H1 (cell line): ENCODE measurements at regions not wholly inside any gene's neighbourhood (a gene's known extent, or its start where the extent isn't known, plus 50 kb on each side); places are given as distances from the start of the nearest gene placed in this dataset.

ENCODE experiments used
- CTCF ChIA-PET: fragments of 300-600 bp; sonication (Branson Sonifier 250); formaldehyde crosslinking; loops from one replicate; lab custom pipeline; 2021; ENCODE audit not compliant: partially characterized antibody; lab: Charles Lee
- POLR2A ChIA-PET: fragments of 300-600 bp; sonication (Branson Sonifier 250); formaldehyde crosslinking; loops from one replicate; lab custom pipeline; 2021; ENCODE audit warnings: inconsistent platforms; ENCODE audit not compliant: partially characterized antibody; lab: Charles Lee
- DNase-seq, 2 experiments: peaks; one replicate each; pipeline versions ENCODE4 v3.0.0 to v3.0.0-alpha.2; 2010 to 2022; ENCODE audit warnings: low spot score in 2 of 2, low read depth in 1 of 2, mixed read lengths in 1 of 2
- FAIRE-seq: peaks from 2 replicates; lab custom pipeline; 2011; peaks lifted over from hg19 to GRCh38; lab: Jason Lieb, UNC
- H2AFZ ChIP-seq: 2 replicates; pipeline ENCODE4 v1.8.1; 2012; ENCODE audit warnings: low read length, inconsistent platforms
- H2AK5ac ChIP-seq: 2 replicates; pipeline ENCODE4 v1.6.1; 2013; ENCODE audit warnings: low read depth, low read length
- H2BK120ac ChIP-seq: replicated peaks from 2 replicates; pipeline ENCODE3; 2013; ENCODE audit warnings: low read depth, low read length, inconsistent platforms
- H2BK12ac ChIP-seq: 2 replicates; pipeline ENCODE4 v1.6.1; 2013; ENCODE audit warnings: low read depth, low read length
- H2BK15ac ChIP-seq: 2 replicates; pipeline ENCODE4 v1.6.1; 2013; ENCODE audit warnings: low read length
- H2BK20ac ChIP-seq: 2 replicates; pipeline ENCODE4 v1.6.1; 2013; ENCODE audit warnings: low read length
- H2BK5ac ChIP-seq: 2 replicates; pipeline ENCODE4 v1.6.1; 2013; ENCODE audit warnings: low read depth, low read length
- H3K14ac ChIP-seq: 2 replicates; pipeline ENCODE4 v1.6.1; 2013; ENCODE audit warnings: inconsistent platforms; ENCODE audit not compliant: insufficient read length
- H3K18ac ChIP-seq: 2 replicates; pipeline ENCODE4 v1.6.1; 2013; ENCODE audit warnings: low read length; ENCODE audit errors: extremely low read depth
- H3K23ac ChIP-seq: 2 replicates; pipeline ENCODE4 v1.6.1; 2013; ENCODE audit warnings: inconsistent platforms; ENCODE audit not compliant: insufficient read length
- H3K23me2 ChIP-seq: 2 replicates; pipeline ENCODE4 v1.6.1; 2013; ENCODE audit warnings: low read depth, low read length
- H3K27ac ChIP-seq: 2 replicates; pipeline ENCODE4 v1.6.1; 2011; ENCODE audit warnings: low read depth, low read length, inconsistent platforms
- H3K27me3 ChIP-seq, 4 experiments: replicated peaks in 1 of 4; 1 replicate in 1 of 4; 2 replicates in 3 of 4; pipeline versions ENCODE4 v1.6.1 to v1.8.1; 2011 to 2013; ENCODE audit warnings: low read length in 3 of 4, mild to moderate bottlenecking in 3 of 4, inconsistent platforms in 2 of 4, mixed read lengths in 2 of 4, moderate library complexity in 1 of 4; ENCODE audit not compliant: control insufficient read depth in 3 of 4, insufficient read depth in 3 of 4; ENCODE audit errors: extremely low read depth in 1 of 4
- H3K36me3 ChIP-seq, 4 experiments: 2 replicates each; pipeline versions ENCODE4 v1.6.1 to v1.8.1; 2011 to 2013; ENCODE audit warnings: mild to moderate bottlenecking in 4 of 4, low read length in 3 of 4, moderate library complexity in 2 of 4, control low read depth in 1 of 4, inconsistent platforms in 1 of 4; ENCODE audit not compliant: insufficient read depth in 4 of 4, control insufficient read depth in 2 of 4
- H3K4ac ChIP-seq: replicated peaks from 2 replicates; pipeline ENCODE3; 2013; ENCODE audit warnings: low read length, low read depth, mixed read lengths, inconsistent platforms; ENCODE audit not compliant: insufficient read length
- H3K4me1 ChIP-seq, 4 experiments: replicated peaks in 1 of 4; 1 replicate in 1 of 4; 2 replicates in 3 of 4; pipeline versions ENCODE4 v1.6.1 to v1.8.1; 2011 to 2013; ENCODE audit warnings: low read length in 3 of 4, inconsistent platforms in 2 of 4, mixed read lengths in 1 of 4; ENCODE audit not compliant: insufficient read depth in 4 of 4, control insufficient read depth in 3 of 4
- H3K4me2 ChIP-seq, 2 experiments: 2 replicates each; pipeline versions ENCODE4 v1.6.1 to v1.8.1; 2011 to 2013; ENCODE audit warnings: low read depth in 2 of 2, low read length in 2 of 2, control low read depth in 1 of 2, inconsistent platforms in 1 of 2, mild to moderate bottlenecking in 1 of 2; ENCODE audit not compliant: insufficient read depth in 1 of 2
- H3K4me3 ChIP-seq, 4 experiments: fragments of 200-600, 300-600 bp in 1 of 4; sonication (generic), shearing (Covaris generic), sonication (Bioruptor Twin) in 1 of 4; 2 replicates each; pipeline versions ENCODE4 v1.5.1 to v1.8.1; 2011 to 2016; ENCODE audit warnings: low read length in 4 of 4, low read depth in 3 of 4, control low read depth in 2 of 4, inconsistent platforms in 2 of 4, mild to moderate bottlenecking in 2 of 4, mixed read lengths in 1 of 4, moderate library complexity in 1 of 4; ENCODE audit not compliant: insufficient read depth in 2 of 4; ENCODE audit errors: extremely low read depth in 1 of 4
- H3K56ac ChIP-seq: replicated peaks from 2 replicates; pipeline ENCODE3; 2013; ENCODE audit warnings: low read depth, mild to moderate bottlenecking, mixed read lengths, low read length, inconsistent platforms; ENCODE audit not compliant: insufficient read length
- H3K79me1 ChIP-seq: 2 replicates; pipeline ENCODE4 v1.6.1; 2013; ENCODE audit warnings: low read depth, low read length, control low read depth
- H3K79me2 ChIP-seq, 2 experiments: 2 replicates each; pipeline versions ENCODE4 v1.6.1 to v1.8.1; 2012 to 2013; ENCODE audit warnings: low read length in 2 of 2, mild to moderate bottlenecking in 2 of 2, inconsistent platforms in 1 of 2; ENCODE audit not compliant: insufficient read depth in 2 of 2, control insufficient read depth in 1 of 2
- H3K9ac ChIP-seq, 4 experiments: replicated peaks in 1 of 4; 1 replicate in 1 of 4; 2 replicates in 3 of 4; pipeline versions ENCODE4 v1.6.1 to v1.8.1; 2011 to 2013; ENCODE audit warnings: low read depth in 3 of 4, low read length in 3 of 4, control low read depth in 2 of 4, mild to moderate bottlenecking in 2 of 4, moderate library complexity in 2 of 4, inconsistent platforms in 1 of 4; ENCODE audit errors: extremely low read depth in 1 of 4
- H3K9me3 ChIP-seq, 2 experiments: 2 replicates each; pipeline versions ENCODE4 v1.6.1 to v1.8.1; 2012 to 2013; ENCODE audit warnings: mild to moderate bottlenecking in 2 of 2, moderate library complexity in 2 of 2, control low read depth in 1 of 2, inconsistent platforms in 1 of 2, low read depth in 1 of 2, low read length in 1 of 2, mixed read lengths in 1 of 2; ENCODE audit not compliant: insufficient read depth in 2 of 2
- H4K20me1 ChIP-seq, 2 experiments: replicated peaks in 1 of 2; 2 replicates each; pipeline versions ENCODE3 to v1.8.1; 2011 to 2013; ENCODE audit warnings: inconsistent platforms in 2 of 2, low read length in 2 of 2, mild to moderate bottlenecking in 1 of 2; ENCODE audit not compliant: insufficient read depth in 2 of 2, control insufficient read depth in 1 of 2
- H4K5ac ChIP-seq: 2 replicates; pipeline ENCODE4 v1.6.1; 2013; ENCODE audit warnings: low read length, low read depth, mixed read lengths, inconsistent platforms; ENCODE audit not compliant: insufficient read length
- H4K8ac ChIP-seq: 2 replicates; pipeline ENCODE4 v1.8.0; 2013; ENCODE audit warnings: mild to moderate bottlenecking, moderate library complexity, low read length, inconsistent platforms; ENCODE audit not compliant: insufficient read depth; ENCODE audit errors: extremely low read depth
- H4K91ac ChIP-seq: replicated peaks from 2 replicates; pipeline ENCODE3; 2013; ENCODE audit warnings: low read length, mixed read lengths, inconsistent platforms; ENCODE audit not compliant: insufficient read length
- BACH1 ChIP-seq: IDR thresholded peaks from 2 replicates; pipeline ENCODE4 v1.6.1; 2012; ENCODE audit warnings: low read length, improper control_type of control experiment
- FOSL1 ChIP-seq: IDR thresholded peaks from 2 replicates; pipeline ENCODE4 v1.6.1; 2011; ENCODE audit warnings: mild to moderate bottlenecking, low read depth, low read length, moderate library complexity; ENCODE audit not compliant: insufficient read depth
- HDAC2 ChIP-seq, 2 experiments: fragments of 300-600 bp in 1 of 2; sonication (generic) in 1 of 2; IDR thresholded peaks; 2 replicates each; pipeline ENCODE4 v1.6.1; 2011 to 2012; ENCODE audit warnings: low read depth in 2 of 2, low read length in 2 of 2, mild to moderate bottlenecking in 2 of 2, moderate library complexity in 2 of 2, borderline replicate concordance in 1 of 2, inconsistent platforms in 1 of 2
- KDM4A ChIP-seq: IDR thresholded peaks from one replicate; pipeline ENCODE4 v1.7.1; 2012; ENCODE audit warnings: low read depth, mild to moderate bottlenecking, moderate library complexity, low read length, inconsistent platforms; ENCODE audit not compliant: severe bottlenecking
- PHF8 ChIP-seq: fragments of 200-600 bp; sonication (generic); conservative IDR thresholded peaks from 2 replicates; pipeline ENCODE4 v1.7.1; 2012; ENCODE audit warnings: low read depth, mild to moderate bottlenecking, inconsistent platforms, low read length, moderate library complexity
- POLR2A ChIP-seq, 2 experiments: IDR thresholded peaks; 1 replicate in 1 of 2; 2 replicates in 1 of 2; pipeline ENCODE4 v1.6.1; 2011; ENCODE audit warnings: low read depth in 2 of 2, low read length in 2 of 2, mild to moderate bottlenecking in 2 of 2; ENCODE audit errors: control extremely low read depth in 1 of 2
- SIRT6 ChIP-seq: IDR thresholded peaks from one replicate; pipeline ENCODE4 v1.7.1; 2012; ENCODE audit warnings: low read length, inconsistent platforms
- SIX5 ChIP-seq: IDR thresholded peaks from 2 replicates; pipeline ENCODE4 v1.6.1; 2011; ENCODE audit warnings: mild to moderate bottlenecking, low read depth, low read length
- SUZ12 ChIP-seq: fragments of 200-600 bp; sonication (generic); IDR thresholded peaks from 2 replicates; pipeline ENCODE4 v1.6.1; 2012; ENCODE audit warnings: mild to moderate bottlenecking, inconsistent platforms, low read length, moderate library complexity, mixed read lengths
- TAF1 ChIP-seq: IDR thresholded peaks from 2 replicates; pipeline ENCODE4 v1.6.1; 2011; ENCODE audit warnings: mild to moderate bottlenecking, low read depth, low read length
- TBP ChIP-seq: IDR thresholded peaks from 2 replicates; pipeline ENCODE4 v1.6.1; 2011; ENCODE audit warnings: low read depth, low read length, improper control_type of control experiment
- WGBS, 2 experiments: shearing (Covaris generic) in 1 of 2; methylation state at CpG; one replicate each; pipeline versions ENCODE4 v1.1.6 to v1.1.7; 2013 to 2015; ENCODE audit warnings: low lambda C conversion rate in 2 of 2, mixed read lengths in 2 of 2, inconsistent platforms in 1 of 2, low coverage in 1 of 2, missing lambda C conversion rate in 1 of 2; ENCODE audit not compliant: insufficient replicate concordance in 2 of 2, insufficient coverage in 1 of 2, insufficient read length in 1 of 2; ENCODE audit errors: extremely low coverage in 1 of 2, missing lambda C conversion rate in 1 of 2; 5-methylcytosine and 5-hydroxymethylcytosine counted together
- TF ChIP-seq, protein P1 (sequence below): IDR thresholded peaks from 2 replicates; pipeline ENCODE4 v1.6.1; 2011; ENCODE audit warnings: low read depth, mild to moderate bottlenecking, low read length; ENCODE audit not compliant: insufficient read depth

- no peak overlapping the region for H4K91ac ChIP-seq
- no peak overlapping the region for H2BK20ac ChIP-seq
- H2BK120ac ChIP-seq, result no peak overlapping the region
- H3K14ac ChIP-seq, result no peak overlapping the region
- ChIA-PET POLR2A (no interaction called here), CTCF (interaction anchor here (0.9 to 1.3 kb wide), 3 partner anchors 20 to 132 kb away, joined by 3 to 4 read pairs (median 4); no protein-coding TSS in a partner anchor)
- no peak overlapping the region for H2BK5ac ChIP-seq
- no peak overlapping the region for H2BK12ac ChIP-seq
- H3K23ac ChIP-seq, result no peak overlapping the region
- H3K4me1 ChIP-seq, result no peaks in the 10 kb centered on the region
- H3K9me3 ChIP-seq, result no peaks in the 10 kb centered on the region
- FAIRE-seq, result no peak
- no peak overlapping the region for H2AK5ac ChIP-seq
- no peaks in the 10 kb centered on the region for H3K79me1 ChIP-seq
- H3K36me3 ChIP-seq, result no peaks in the 10 kb centered on the region
- TF ChIP-seq TAF1 (no peak), POLR2A (IDR thresholded peaks at IDR 0.05; ENCODE audit: control extremely low read depth in 1 of 2, low read depth in 2 of 2, low read length in 2 of 2) (no peak), BACH1 (no peak), SIX5 (no peak), PHF8 (no peak), TBP (no peak), KDM4A (no peak), HDAC2 (IDR thresholded peaks at IDR 0.05; ENCODE audit: borderline replicate concordance in 1 of 2, low read depth in 2 of 2, low read length in 2 of 2) (no peak), FOSL1 (no peak), SUZ12 (no peak), SIRT6 (no peak)
- TF ChIP-seq, protein P1, sequence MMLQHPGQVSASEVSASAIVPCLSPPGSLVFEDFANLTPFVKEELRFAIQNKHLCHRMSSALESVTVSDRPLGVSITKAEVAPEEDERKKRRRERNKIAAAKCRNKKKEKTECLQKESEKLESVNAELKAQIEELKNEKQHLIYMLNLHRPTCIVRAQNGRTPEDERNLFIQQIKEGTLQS, result no peak
- no peak for DNase-seq
- no peaks in the 10 kb centered on the region for H4K20me1 ChIP-seq
- no peaks in the 10 kb centered on the region for H3K79me2 ChIP-seq
- no peak overlapping the region for H2AFZ ChIP-seq
- no peak overlapping the region for H3K4me2 ChIP-seq
- H3K9ac ChIP-seq, result no peak overlapping the region
- H4K5ac ChIP-seq, result no peak overlapping the region
- WGBS, 2 experiments, result 98% methylated on average over 5 of the region's 5 CpGs; no CpG with 5 or more reads in 1 of the 2 experiments
- H2BK15ac ChIP-seq, result no peak overlapping the region
- H3K4ac ChIP-seq, result no peak overlapping the region
- no peak overlapping the region for H3K18ac ChIP-seq
- no peak overlapping the region for H3K27ac ChIP-seq
- no peak overlapping the region for H4K8ac ChIP-seq
- H3K23me2 ChIP-seq, result no peaks in the 10 kb centered on the region
- no peak overlapping the region for H3K56ac ChIP-seq
- no peaks in the 10 kb centered on the region for H3K27me3 ChIP-seq
- H3K4me3 ChIP-seq, result no peak overlapping the region
Observed at GRCh38 chr7:119350334-119350733, 922.6 kb upstream of the KCND2 start.
